ENCODE measurements at regions not wholly inside any gene's neighbourhood (a gene's known extent, or its start where the extent isn't known, plus 50 kb on each side); places are given as distances from the start of the nearest gene placed in this dataset.

DNA sequence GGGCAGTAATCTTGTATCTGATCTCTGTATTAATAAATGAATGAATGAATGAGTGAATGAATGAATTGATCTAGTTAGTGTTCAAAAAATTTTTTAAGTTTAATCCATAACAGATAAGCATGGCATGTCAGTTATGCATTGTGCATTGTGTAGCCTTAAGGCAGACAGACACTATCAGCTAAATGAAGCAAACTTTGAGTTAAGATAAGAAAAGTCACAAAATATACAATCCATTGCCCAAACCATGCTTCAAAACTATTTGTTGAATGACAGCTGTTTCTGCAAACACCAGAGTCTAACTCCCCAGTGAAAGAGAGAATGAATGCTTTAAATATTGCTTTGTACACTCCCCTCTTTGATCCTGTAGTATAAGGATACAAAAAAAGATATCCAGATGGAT, 314.3 kb upstream of the ETAA1 start:
- Mint-ChIP-seq H3K27ac (no peak overlapping the region), H3K4me3 (no peak overlapping the region)
- TF ChIP-seq, protein P1, sequence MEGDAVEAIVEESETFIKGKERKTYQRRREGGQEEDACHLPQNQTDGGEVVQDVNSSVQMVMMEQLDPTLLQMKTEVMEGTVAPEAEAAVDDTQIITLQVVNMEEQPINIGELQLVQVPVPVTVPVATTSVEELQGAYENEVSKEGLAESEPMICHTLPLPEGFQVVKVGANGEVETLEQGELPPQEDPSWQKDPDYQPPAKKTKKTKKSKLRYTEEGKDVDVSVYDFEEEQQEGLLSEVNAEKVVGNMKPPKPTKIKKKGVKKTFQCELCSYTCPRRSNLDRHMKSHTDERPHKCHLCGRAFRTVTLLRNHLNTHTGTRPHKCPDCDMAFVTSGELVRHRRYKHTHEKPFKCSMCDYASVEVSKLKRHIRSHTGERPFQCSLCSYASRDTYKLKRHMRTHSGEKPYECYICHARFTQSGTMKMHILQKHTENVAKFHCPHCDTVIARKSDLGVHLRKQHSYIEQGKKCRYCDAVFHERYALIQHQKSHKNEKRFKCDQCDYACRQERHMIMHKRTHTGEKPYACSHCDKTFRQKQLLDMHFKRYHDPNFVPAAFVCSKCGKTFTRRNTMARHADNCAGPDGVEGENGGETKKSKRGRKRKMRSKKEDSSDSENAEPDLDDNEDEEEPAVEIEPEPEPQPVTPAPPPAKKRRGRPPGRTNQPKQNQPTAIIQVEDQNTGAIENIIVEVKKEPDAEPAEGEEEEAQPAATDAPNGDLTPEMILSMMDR (IDR thresholded peaks at IDR 0.05): no peak

GRCh38 chr2:67083951-67084350, 313.2 kb upstream of the ETAA1 start:
- H3K4me1 ChIP-seq (ENCODE audit: control insufficient read depth, insufficient read depth, low read length): no peaks in the 10 kb centered on the region
- peaks cover 3 to 7% of the 10 kb centered on the region in 2 donors for H3K9me3 Mint-ChIP-seq
- no peaks in the 10 kb centered on the region for H3K36me3 ChIP-seq (ENCODE audit: control insufficient read depth, insufficient read depth, low read length)
- H3K27me3 Mint-ChIP-seq (ENCODE audit: low read depth in 2 of 2): peaks cover 0 to 3% of the 10 kb centered on the region in 2 donors
- no peak overlapping the region for H3K27ac ChIP-seq (ENCODE audit: low read length)
- no peaks in the 10 kb centered on the region for H3K27me3 ChIP-seq (ENCODE audit: control insufficient read depth, insufficient read depth, low read length)
- TF ChIP-seq, protein P1 (IDR thresholded peaks at IDR 0.05): no peak
- intact Hi-C loops (cut with micrococcal nuclease): no loop called here
- H3K4me1 Mint-ChIP-seq: no peaks in the 10 kb centered on the region
- no peak for ATAC-seq
- H3K4me3 ChIP-seq (ENCODE audit: low read length): no peak overlapping the region
- WGBS (ENCODE audit: insufficient coverage): 79% methylated on average over 2 of the region's 2 CpGs
- no peak overlapping the region for H3K4me3 Mint-ChIP-seq
- DNase-seq: no peak
- H3K36me3 Mint-ChIP-seq: no peaks in the 10 kb centered on the region
- no peaks in the 10 kb centered on the region for H3K9me3 ChIP-seq (ENCODE audit: control insufficient read depth, insufficient read depth, low read length)
- H3K27ac Mint-ChIP-seq: no peak overlapping the region

More for the DNA sequence above, 314.3 kb upstream of the ETAA1 start:
- H3K4me3 ChIP-seq (ENCODE audit: low read length): no peak overlapping the region
- no peak overlapping the region for H3K27ac ChIP-seq (ENCODE audit: low read length)
- H3K9me3 ChIP-seq (ENCODE audit: control insufficient read depth, insufficient read depth, low read length): no peaks in the 10 kb centered on the region
- Mint-ChIP-seq H3K27me3 (ENCODE audit: low read depth in 2 of 2) (peaks cover 0 to 3% of the 10 kb centered on the region in 2 donors), H3K9me3 (peaks cover 3 to 4% of the 10 kb centered on the region in 2 donors), H3K36me3 (no peaks in the 10 kb centered on the region), H3K4me1 (no peaks in the 10 kb centered on the region)
- H3K4me1 ChIP-seq (ENCODE audit: control insufficient read depth, insufficient read depth, low read length): no peaks in the 10 kb centered on the region
- ATAC-seq (no peak), DNase-seq (no peak)
- intact Hi-C loops (cut with micrococcal nuclease): no loop called here
- no peaks in the 10 kb centered on the region for H3K36me3 ChIP-seq (ENCODE audit: control insufficient read depth, insufficient read depth, low read length)
- no peaks in the 10 kb centered on the region for H3K27me3 ChIP-seq (ENCODE audit: control insufficient read depth, insufficient read depth, low read length)

DNA sequence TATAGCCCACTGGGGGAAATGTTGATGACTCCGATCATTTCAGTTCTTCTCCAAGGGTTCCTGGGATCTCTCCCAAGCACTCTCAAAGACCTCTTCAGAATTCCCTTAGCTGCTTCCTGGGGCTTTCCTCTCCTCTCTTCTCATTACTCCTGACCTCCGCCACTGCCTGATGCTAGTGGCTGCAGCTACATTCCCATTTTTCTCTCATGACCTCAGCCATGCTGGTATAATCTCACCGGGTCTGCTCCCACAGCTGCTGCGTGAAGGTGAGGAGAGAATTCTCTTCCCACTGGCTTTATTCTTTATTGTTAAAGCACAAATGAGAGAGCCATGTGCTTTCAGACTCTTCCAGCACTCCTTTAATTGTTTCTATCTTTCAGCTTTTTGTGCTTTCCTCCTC, 312.0 kb upstream of the ETAA1 start:
- intact Hi-C loops (cut with micrococcal nuclease): no loop called here
- peaks cover 3 to 7% of the 10 kb centered on the region in 2 donors for H3K9me3 Mint-ChIP-seq

DNA sequence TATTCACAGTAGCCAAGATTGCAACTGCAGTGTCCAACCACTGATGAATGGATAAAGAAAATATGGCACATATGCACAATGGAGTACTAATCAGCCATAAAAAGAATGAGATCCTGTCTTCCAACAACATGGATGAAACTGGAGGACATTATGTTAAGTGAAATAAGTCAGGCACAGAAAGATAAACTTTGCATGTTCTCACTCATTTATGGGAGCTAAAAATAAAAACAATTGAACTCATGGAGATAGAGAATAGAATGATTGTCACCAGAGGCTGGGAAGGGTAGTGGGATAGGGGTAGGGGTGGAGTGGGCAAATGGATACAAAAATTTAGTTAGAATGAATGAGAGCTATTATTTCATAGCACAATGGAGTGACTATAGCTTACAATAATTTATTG, 305.5 kb upstream of the ETAA1 start:
- Histone ChIP-seq H3K27ac (ENCODE audit: low read length) (no peak overlapping the region), H3K4me3 (ENCODE audit: low read length) (no peak overlapping the region), H3K36me3 (ENCODE audit: control insufficient read depth, insufficient read depth, low read length) (no peaks in the 10 kb centered on the region), H3K9me3 (ENCODE audit: control insufficient read depth, insufficient read depth, low read length) (no peaks in the 10 kb centered on the region), H3K27me3 (ENCODE audit: control insufficient read depth, insufficient read depth, low read length) (no peaks in the 10 kb centered on the region), H3K4me1 (ENCODE audit: control insufficient read depth, insufficient read depth, low read length) (no peaks in the 10 kb centered on the region)
- DNase-seq: no peak
- TF ChIP-seq, protein P1 (IDR thresholded peaks at IDR 0.05): no peak
- Mint-ChIP-seq H3K27me3 (ENCODE audit: low read depth in 2 of 2) (no peaks in the 10 kb centered on the region), H3K4me3 (no peak overlapping the region), H3K9me3 (peaks cover 0 to 6% of the 10 kb centered on the region in 2 donors), H3K4me1 (no peaks in the 10 kb centered on the region), H3K27ac (no peak overlapping the region), H3K36me3 (no peaks in the 10 kb centered on the region)
- no peak for ATAC-seq
- intact Hi-C loops (cut with micrococcal nuclease): no loop called here

More for the DNA sequence above, 312.0 kb upstream of the ETAA1 start:
- Mint-ChIP-seq H3K4me1 (no peaks in the 10 kb centered on the region), H3K36me3 (no peaks in the 10 kb centered on the region), H3K27me3 (ENCODE audit: low read depth in 2 of 2) (peaks cover 0 to 3% of the 10 kb centered on the region in 2 donors), H3K4me3 (no peak overlapping the region), H3K27ac (no peak overlapping the region)
- WGBS (ENCODE audit: insufficient coverage): 90% methylated on average over 4 of the region's 4 CpGs
- Histone ChIP-seq H3K9me3 (ENCODE audit: control insufficient read depth, insufficient read depth, low read length) (no peaks in the 10 kb centered on the region), H3K36me3 (ENCODE audit: control insufficient read depth, insufficient read depth, low read length) (no peaks in the 10 kb centered on the region), H3K27ac (ENCODE audit: low read length) (no peak overlapping the region), H3K27me3 (ENCODE audit: control insufficient read depth, insufficient read depth, low read length) (no peaks in the 10 kb centered on the region), H3K4me1 (ENCODE audit: control insufficient read depth, insufficient read depth, low read length) (no peaks in the 10 kb centered on the region), H3K4me3 (ENCODE audit: low read length) (no peak overlapping the region)
- DNase-seq: no peak
- TF ChIP-seq, protein P1 (IDR thresholded peaks at IDR 0.05): no peak
- ATAC-seq: no peak

Measured in natural killer cell (primary cell).